ENCODE measurements at regions not wholly inside any gene's neighbourhood (a gene's known extent, or its start where the extent isn't known, plus 50 kb on each side); places are given as distances from the start of the nearest gene placed in this dataset.
"Not testable (repeated sequence)": the region's sequence is repeated elsewhere in the genome, so short reads cannot be mapped to it uniquely, and the experiment has no call there.

- DNase-seq: no peak
Measured at GRCh38 chr7:51639661-51640334, 323.2 kb upstream of the COBL start.

GRCh38 chr7:51636503-51636902, 319.9 kb upstream of the COBL start:
- DNase-seq: no peak

- no peak for DNase-seq
Measured at GRCh38 chr7:51635775-51636174, 319.2 kb upstream of the COBL start.

GRCh38 chr7:51634538-51634937, 317.9 kb upstream of the COBL start:
- DNase-seq: no peak

GRCh38 chr7:51634025-51634424, 317.4 kb upstream of the COBL start:
- no peak for DNase-seq

GRCh38 chr7:51633596-51633995, 317.0 kb upstream of the COBL start:
- no peak for DNase-seq

- DNase-seq: no peak
Measured at GRCh38 chr7:51633006-51633405, 316.4 kb upstream of the COBL start.

- no peak for DNase-seq
Measured at GRCh38 chr7:51630933-51631332, 314.3 kb upstream of the COBL start.

- DNase-seq: no peak
Measured at GRCh38 chr7:51629206-51629605, 312.6 kb upstream of the COBL start.

GRCh38 chr7:51621956-51622355, 305.3 kb upstream of the COBL start:
- DNase-seq: no peak

- DNase-seq: no peak
Measured at GRCh38 chr7:51620706-51621105, 304.1 kb upstream of the COBL start.

- DNase-seq: no peak
Measured at GRCh38 chr7:51619880-51620279, 303.3 kb upstream of the COBL start.

- DNase-seq: no peak
Measured at GRCh38 chr7:51617686-51618085, 301.1 kb upstream of the COBL start.

GRCh38 chr7:51613911-51614357, 297.3 kb upstream of the COBL start:
- DNase-seq: no peak

- DNase-seq: no peak
Measured at GRCh38 chr7:51611937-51612336, 295.3 kb upstream of the COBL start.

- no peak for DNase-seq
Measured at GRCh38 chr7:51607447-51607846, 290.8 kb upstream of the COBL start.

- DNase-seq: no peak
Measured at GRCh38 chr7:51606601-51607154, 290.1 kb upstream of the COBL start.

GRCh38 chr7:51602376-51602775, 285.8 kb upstream of the COBL start:
- no peak for DNase-seq

GRCh38 chr7:51601461-51601860, 284.9 kb upstream of the COBL start:
- no peak for DNase-seq

- not testable (repeated sequence) for DNase-seq
Measured at GRCh38 chr7:51599935-51600334, 283.3 kb upstream of the COBL start.

GRCh38 chr7:51593628-51594027, 277.0 kb upstream of the COBL start:
- no peak for DNase-seq

- DNase-seq: no peak
Measured at GRCh38 chr7:51592842-51593599, 276.4 kb upstream of the COBL start.

- DNase-seq: no peak
Measured at GRCh38 chr7:51591223-51591622, 274.6 kb upstream of the COBL start.

GRCh38 chr7:51590746-51591145, 274.1 kb upstream of the COBL start:
- DNase-seq: no peak

All from AML-193 (cell line).